NCI-H774 (cell line): ENCODE measurements at regions not wholly inside any gene's neighbourhood (a gene's known extent, or its start where the extent isn't known, plus 50 kb on each side); places are given as distances from the start of the nearest gene placed in this dataset.

Source experiments
- DNase-seq: peaks from one replicate; lab custom pipeline; 2025; lab: John Stamatoyannopoulos, UW

DNA sequence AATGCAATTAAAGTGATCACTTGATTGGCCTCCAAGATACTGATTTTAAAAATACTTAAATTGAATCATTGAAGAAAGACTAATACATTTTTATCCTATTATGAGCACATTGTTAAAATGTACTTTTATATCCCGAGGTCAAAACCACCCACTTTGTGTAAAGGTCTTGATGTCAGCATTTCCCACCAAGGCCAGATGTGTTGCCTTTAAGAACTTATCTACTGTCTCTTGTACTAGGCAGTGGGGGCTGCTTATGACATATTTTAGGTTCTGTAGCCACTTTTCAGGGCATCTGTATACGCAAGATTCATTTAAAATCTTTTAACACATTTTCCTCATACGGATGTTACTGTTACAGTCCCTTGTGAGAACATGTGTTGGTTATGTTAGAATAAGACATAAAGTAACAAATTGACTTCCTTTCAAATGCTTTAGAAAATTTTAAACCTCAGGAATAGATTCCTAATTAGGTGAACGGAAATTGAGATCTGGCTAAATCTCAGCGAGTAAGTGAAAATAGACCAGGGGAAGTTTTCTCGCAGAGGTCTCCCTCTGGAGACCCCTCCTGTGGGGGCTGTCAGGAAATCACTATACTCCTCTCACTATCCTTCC lies 456.2 kb downstream of the ADAMTS20 start:
- no peak for DNase-seq

DNA sequence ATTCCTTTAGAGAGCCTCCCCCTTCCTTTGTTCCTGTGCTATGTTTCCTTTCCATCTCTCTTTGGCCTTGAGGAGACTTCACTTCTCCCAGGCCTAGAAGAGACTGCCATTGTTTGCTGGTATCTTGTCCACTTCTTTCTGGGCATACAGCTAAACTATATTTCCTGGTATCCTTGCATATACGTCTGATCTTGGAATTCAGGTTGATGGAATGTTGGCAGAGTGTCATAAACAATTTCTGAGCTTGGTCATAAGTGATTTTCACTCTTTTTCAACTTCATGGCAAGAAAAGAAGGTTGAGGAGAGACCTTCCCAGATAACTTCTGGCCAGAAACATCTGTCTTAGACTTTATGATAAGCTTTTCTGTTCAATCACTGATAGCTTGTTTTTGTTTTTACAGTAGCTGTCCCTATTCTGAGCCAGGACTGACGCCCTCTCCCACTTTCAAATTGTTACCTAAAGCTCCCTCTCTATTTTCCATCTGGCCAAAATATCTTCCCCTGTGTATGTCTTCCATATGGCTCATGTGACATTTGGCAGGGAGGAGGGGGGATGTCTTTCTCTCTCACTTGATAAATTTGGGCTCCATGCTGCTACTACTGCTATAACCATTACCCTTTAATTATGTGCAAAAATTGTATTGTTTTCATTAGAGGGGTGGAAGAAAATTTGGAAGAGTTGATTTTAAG lies 457.0 kb downstream of the ADAMTS20 start:
- no peak for DNase-seq

DNA sequence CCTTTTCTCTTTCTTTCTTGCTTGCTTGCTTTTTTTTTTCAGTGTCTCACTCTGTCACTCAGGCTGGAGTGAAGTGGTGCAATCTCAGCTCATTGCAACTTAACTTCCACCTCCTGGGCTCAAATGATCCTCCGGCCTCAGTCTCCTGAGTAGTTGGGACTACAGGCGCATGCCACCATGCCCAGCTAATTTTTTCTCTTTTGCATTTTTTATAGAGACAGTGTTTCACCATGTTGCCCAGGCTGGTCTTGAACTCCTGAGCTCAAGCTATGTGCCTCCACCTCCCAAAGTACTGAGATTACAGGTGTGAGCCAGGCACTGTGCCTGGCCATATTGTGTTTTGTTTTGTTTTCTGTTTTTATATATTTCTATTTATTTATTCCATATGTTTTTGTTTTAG lies 461.0 kb downstream of the ADAMTS20 start:
- DNase-seq: no peak

DNA sequence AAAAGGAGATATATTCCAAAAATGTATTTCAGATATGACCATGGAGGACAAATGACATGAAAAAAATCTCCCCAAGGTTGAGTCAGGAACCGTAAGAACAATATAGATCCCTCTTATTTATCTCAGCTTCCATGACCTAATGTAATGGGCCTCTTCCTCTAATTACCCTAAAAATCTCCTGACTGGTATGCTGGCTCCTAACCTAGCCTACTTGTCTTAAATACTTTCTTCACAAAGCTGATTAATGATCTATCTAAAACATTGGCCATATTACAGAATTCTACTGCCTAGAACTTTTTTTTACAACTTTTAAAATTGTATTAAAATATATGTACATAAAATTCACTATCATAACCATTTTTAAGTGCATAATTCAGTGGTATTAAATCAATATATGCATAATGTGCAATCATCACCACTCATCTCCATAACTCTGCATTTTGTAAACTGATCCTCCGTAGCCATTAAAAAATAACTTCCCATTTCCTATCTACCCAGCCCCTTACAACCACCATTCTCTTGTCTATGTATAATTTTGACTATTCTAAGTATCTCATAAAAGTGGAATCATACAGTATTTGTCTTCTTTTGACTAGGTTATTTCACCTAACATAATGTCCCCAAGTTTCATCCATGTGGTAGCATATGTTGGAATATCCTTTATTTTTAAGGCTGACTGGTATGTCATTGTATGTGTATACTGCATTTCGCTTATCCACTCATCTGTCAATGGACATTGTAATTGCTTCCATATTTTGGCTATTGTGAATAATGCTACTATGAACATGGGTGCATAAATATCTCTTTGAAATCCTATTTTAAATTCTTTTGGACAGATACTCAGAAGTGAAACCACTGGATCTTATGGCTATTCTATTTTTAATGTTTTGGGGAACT lies 464.6 kb downstream of the ADAMTS20 start:
- no peak for DNase-seq

DNA sequence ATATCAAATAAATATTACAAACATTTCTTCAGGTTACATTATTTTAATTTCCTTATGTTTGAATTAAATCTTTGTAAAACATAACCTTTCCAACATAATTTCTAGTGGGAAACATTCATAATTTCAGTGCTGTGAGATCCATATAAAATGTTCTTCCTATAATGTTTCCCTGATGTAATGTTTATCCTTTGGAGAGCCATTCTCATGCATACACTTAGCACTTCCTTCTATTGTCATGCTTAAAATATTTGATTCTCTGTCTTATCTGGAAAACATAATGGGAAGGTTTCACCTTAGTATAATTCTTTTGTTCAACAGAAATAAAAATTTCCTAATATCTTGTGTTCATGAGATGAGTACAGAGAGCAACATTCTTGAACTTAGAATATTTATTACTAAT lies 472.5 kb downstream of the ADAMTS20 start:
- no peak for DNase-seq

DNA sequence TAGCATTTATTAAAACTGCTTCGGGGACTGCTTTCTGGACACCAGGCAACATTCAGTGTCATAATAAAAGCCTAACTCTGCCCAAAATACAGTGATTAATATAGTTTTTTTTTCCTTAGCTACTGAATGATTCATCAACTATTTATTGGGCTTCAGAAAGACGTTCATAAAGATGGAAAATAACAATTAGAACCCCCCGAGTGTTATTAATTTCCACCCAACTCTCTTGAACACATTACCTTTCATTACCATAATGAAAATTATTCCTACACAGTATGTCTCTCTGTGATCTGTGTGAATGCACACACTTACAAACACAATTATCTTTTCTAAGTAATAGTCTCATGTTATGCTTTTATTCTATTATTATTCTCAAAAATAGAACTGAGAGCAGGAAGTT lies 473.0 kb downstream of the ADAMTS20 start:
- DNase-seq: no peak

DNA sequence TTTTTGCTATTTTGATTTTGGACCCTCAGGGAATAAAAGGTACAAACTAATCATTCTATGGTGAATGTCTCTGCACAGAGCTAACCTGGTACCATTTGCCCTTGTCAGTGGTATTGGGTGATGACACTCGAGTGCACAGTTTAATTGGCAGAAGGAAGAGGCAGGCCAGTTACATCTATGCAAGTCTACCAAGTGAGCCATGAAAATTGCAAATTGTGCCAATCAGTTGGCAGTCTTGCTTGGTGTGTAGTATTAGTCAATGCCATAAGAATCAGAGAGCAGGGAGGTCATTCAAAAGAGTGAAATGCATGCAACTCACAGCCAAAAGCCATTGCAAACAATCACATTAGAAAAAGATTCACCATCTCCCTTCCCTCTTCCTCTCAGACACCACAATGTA lies 479.6 kb downstream of the ADAMTS20 start:
- DNase-seq: no peak

DNA sequence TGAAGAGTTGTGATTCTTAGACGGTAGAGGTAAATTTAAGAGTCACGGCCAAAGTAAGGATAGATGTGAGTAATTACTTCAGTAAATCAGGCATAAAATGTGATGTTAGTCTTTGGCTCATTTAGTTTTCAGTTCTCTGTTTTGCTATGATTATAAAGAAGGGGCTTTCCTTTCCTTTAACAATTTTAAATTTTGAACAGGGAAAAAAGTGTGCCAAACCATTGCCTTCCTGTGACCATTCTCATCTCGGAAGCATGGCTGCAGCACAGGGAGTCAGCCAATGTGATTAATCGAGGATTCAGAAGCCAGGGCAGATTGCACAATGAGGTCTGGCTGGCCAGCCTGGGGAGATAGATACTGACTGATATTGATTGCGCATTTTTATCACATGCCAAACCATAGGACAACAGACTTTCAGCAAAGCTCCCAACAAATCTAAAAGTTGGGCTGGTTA lies 480.2 kb upstream of the PRICKLE1 start:
- DNase-seq: no peak

DNA sequence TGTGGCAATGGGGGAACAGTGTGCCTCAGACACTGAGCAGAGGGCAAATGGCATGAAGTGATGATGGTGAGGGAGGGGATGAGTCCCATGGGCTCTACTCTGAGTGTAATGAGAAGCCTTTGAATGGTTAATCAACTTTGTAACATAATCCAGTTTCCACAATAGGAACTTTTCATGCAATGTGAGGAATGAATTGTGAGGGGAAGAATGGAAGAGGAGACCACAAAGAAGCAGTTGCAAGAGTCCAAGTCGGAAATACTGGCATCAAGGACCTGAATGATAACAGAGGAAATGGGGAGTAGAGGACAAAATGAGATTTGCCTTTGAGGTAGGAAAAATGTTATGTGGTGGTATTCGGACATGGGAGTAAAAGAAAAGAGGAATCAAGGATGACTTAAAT lies 476.9 kb upstream of the PRICKLE1 start:
- DNase-seq: no peak

DNA sequence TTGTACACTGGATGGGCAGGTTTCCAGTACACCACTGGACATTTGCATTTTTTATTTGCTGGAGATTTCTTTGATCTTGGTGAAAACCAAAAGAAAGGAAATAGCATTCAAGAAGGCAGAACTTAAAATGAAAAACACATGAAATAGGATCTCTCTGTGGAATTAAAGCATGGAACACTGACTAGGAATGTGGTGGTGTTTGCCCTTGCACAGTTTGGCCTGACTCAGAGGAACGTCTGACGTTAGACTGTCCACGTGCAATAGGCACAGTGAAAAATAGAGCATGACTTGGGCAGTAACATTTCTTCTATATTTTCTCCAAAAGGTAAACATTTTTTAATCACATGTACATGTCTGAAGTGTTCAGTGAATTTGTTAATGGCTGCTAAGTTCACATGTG lies 474.1 kb upstream of the PRICKLE1 start:
- DNase-seq: no peak

DNA sequence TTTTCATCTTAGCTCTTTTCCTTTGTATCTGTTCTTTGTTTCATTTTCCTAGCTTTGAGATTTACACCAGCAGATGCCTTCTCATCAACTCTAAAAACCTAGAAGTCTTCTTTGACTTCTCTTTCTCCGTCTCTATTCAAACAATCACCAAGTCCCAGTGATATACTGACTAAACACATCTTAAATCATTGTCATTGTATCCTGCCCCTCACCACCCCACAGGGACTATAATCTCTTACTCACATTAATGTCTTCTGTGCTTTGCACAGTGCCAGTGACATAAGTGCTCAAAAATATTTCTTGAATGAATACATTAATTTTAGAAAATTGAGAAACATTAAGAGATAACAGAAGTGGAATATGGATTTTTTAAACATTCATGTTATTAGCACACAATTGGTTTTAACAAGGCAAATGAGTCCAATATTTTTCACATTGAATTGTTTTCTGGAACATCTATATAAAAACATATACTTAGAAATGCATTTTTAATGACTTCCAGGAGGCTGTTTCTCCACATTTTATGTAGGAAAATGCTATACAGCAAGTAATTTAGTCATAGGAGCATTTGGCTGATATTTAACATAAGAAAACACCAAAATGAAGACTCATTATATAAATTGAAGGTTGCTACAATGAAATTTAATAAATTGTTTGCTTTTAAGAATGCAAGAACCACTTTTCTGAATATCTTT lies 472.8 kb upstream of the PRICKLE1 start:
- DNase-seq: no peak

DNA sequence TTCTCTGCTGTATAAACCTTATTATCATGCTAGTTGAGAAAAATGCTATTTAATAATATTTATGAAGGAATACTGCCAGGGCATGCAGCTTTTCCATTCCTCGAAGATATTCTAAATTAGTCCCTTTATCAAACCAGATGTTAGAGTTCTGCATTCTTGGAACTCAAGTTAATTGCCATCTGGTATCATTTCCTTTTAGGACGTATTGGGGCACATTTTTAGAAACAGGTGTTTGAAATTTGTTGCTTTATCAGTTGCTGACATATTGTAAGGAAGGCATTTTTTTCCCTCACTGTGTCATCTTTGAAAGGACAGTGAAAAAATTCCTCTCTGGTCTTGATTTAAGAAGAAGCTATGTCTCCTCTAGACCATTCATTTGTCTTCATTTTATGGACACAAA lies 471.2 kb upstream of the PRICKLE1 start:
- DNase-seq: no peak

DNA sequence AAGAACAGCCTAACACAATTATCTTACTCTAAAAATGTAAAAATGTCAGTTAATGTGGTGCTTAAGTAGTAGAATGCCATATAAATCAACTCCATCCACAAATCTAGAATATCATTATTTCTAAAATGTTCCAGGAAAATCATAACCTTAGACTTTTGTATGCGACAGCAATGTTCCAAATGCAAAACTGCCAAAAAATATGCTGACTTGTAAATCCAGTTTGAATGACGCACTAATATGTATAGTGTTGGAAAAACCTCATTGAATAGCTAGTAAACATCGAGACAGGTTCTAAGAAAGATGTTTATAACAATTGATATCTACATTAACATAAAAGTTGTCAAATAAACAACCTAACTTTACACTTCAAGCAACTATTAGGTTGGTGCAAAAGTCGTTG lies 469.1 kb upstream of the PRICKLE1 start:
- no peak for DNase-seq

DNA sequence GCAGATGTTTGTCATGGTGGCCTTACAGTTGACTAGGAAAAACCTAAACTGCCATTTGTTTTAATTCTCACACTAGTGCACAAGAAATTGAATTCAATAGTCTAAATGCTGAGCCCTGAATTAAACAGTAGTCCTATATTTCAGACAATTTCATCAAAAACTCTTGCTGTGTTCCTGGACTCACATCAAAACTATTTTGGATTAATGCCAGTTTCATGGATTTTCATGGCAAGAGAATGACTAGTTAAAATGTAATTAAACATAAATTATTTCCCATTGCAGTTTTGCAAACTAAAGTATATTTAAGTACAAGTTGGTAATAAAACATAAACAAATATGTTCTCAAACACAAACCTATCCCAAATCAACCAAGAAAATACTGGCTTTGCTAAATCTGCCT lies 468.0 kb upstream of the PRICKLE1 start:
- DNase-seq: no peak

DNA sequence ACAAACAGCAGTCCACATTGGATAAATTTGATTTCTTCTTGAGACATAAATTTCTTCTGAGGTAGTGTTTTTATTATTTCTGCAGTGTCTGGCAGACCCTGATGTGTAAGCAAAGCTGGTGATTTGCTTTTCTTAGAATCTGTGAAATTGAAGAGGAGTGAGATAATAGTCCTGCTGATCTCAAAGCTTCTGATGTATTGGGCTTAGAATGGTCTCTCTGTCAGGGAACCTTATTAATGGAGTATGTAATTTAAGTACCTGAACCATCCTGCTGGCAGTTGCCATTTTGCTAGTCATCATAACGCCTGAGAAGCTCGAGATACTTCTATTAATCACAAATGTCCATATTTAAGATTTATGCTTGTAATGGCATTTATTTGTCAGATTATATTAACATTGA lies 464.5 kb upstream of the PRICKLE1 start:
- no peak for DNase-seq

DNA sequence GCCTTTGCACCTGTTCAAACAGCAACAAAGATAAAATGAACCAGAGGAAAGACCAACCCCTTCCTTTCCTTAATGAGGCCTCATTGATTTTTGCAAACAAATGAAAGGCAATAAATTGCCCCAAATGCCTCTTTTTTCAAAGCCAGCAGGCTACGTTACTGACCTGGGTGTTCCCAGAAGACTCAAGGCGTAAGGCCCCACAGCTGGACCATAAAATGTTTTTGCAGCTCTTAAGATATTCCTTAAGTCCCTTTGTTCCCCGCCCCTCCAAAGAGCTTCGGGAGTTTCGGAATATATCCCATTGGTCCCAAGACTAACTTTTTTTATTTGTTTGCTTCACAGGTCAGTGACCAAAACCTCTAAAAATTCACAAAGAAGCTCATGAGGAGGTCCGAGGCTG lies 462.9 kb upstream of the PRICKLE1 start:
- DNase-seq: peak; percentile 47

DNA sequence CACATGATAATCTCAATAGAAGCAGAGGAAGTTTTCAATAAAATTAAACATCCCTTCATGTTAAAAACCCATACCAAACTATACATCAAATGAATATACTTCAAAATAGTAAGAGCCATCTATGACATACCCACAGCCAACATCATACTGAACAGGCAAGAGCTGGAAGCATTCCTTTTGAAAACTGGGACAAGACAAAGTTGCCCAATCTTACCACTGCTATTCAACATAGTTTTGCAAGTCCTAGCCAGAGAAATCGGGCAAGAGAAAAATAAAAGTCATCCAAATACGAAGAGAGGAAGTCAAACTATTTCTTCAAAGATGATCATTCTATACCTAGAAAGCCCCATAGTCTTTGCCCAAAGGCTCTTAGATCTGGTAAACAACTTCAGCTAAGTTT lies 454.7 kb upstream of the PRICKLE1 start:
- no peak for DNase-seq

DNA sequence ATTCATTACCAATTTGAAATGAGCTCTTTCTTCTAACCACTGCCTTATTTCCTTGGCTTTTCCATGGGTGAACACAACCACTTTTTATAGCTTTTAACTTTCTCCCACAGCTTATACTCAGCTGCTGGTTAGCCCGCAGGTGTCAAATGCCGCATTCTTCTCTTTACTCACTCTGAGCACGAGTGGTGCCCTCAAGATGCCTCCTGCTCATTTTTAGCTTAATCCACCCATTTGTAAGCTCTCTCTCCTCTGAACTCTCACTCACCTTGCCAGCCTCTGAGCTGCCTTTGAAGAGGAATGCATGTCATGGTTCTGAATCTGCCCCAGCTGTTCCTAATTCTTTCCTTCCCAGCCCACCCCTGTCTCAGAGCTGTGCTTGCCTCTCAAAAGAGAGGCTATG lies 449.4 kb upstream of the PRICKLE1 start:
- no peak for DNase-seq

DNA sequence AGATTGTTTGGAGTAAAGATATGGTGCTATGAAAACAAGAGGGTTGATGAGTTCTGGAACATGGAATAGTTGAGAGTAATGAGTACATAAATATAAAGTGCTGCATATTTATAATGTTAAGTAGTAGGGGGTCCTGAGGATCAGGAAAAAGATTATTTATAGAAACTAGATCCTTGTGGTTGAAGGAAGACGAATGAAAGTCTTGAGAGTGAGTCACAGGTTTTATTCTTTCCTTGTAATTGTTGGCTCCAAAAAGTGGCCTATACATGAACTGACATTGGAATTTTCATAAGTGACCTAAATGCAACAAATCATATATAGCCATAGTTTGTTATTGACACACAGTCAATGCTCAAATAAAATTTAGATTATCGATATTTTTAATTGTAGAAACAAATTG lies 440.4 kb upstream of the PRICKLE1 start:
- DNase-seq: no peak

DNA sequence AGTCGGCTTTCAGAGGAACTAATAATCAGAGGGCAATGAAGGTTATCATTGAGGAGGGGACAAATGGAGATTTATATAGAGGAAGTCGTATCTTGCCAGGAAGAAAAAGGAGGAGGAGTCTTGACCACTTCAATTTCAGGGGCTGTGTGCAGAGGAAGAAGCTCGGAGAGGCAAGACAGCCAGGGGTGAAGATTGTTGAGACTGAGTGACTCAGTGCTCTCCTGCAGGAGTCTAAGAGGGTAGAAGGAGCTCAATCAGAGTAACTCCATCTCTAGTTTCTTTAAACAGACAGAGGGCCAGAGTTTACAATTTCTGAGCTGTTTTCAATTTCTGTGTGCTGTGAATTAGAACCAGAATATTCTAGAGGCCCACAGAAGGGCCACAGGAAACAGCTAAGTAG lies 439.3 kb upstream of the PRICKLE1 start:
- no peak for DNase-seq

DNA sequence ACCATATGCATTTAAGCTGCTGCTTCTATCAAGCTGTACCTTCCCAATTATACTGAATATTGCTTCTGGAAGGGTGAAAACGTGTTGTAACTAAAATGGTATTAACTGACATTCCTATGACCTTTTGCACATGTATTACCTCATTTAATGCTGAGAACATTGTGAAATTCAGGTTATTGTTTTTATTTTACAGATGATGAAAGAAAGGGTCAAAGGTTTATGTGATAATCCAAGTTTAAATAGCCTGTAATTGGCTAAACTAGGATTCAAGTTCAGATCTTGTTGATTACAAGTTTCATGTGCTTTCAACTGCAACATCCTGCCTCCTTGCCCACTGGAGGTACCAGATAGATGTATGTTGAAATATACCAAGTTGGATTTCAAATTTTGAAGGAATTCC lies 433.3 kb upstream of the PRICKLE1 start:
- DNase-seq: no peak

DNA sequence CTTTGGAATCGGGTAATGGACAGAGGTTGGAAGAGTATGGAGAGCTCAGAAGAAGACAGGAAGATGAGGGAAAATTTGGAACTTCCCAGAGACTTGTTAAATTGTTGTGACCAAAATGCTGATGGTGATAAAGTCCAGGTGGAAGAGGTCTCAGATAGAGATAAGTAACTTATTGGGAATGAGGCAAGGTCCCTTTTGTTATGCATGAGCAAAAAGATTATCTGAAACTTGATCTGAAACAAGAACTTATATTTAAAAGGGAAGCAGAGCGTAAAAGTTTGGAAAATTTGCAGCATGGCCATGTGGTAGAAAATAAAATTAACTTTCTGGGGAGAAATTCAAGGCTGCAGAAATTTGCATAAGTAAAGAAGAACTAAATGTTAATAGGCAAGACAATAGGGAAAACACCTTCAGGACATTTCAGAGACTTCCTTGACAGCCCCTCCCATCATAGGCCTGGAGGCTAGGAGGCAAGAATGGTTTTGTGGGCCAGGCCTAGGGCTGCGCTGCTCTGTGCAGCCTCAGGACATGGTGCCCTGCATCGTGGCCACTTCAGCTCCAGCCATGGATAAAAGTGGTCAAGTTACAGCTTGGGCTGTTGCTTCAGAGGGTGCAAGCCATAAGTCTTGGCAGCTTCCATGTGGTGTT lies 425.7 kb upstream of the PRICKLE1 start:
- DNase-seq: no peak
